Adrenal gland (tissue), 9 donors: ENCODE measurements at regions not wholly inside any gene's neighbourhood (a gene's known extent, or its start where the extent isn't known, plus 50 kb on each side); places are given as distances from the start of the nearest gene placed in this dataset.

Experiments
- DNase-seq, 7 donors: peaks; one replicate each; pipeline ENCODE4 v3.0.0-alpha.2; 2019 to 2020
- H3K27ac ChIP-seq, 5 donors: fragments of 200-600 bp; sonication (generic) in 4 of 5; 1 replicate in 3 of 5; 2 replicates in 2 of 5; pipeline versions ENCODE4 v1.5.1 to v1.8.0; 2016 to 2020; ENCODE audit warnings: mild to moderate bottlenecking in 1 of 5
- H3K27me3 ChIP-seq: fragments of 200-600 bp; 2 replicates; pipeline ENCODE4 v1.8.0; 2021
- H3K36me3 ChIP-seq, 2 donors: fragments of 200-600 bp; replicated peaks in 1 of 2; 1 replicate in 1 of 2; 2 replicates in 1 of 2; pipeline versions ENCODE4 v1.5.1 to v1.8.0; 2018 to 2022
- H3K4me1 ChIP-seq, 2 donors: fragments of 200-600 bp; replicated peaks in 1 of 2; 1 replicate in 1 of 2; 2 replicates in 1 of 2; pipeline versions ENCODE4 v1.5.1 to v1.8.0; 2018 to 2021
- H3K4me3 ChIP-seq, 4 donors: fragments of 200-600 bp; sonication (generic) in 3 of 4; one replicate each; pipeline ENCODE4 v1.5.1; 2016 to 2018
- H3K9me3 ChIP-seq, 3 donors: fragments of 200-600 bp; sonication (generic) in 1 of 3; replicated peaks in 1 of 3; 1 replicate in 2 of 3; 2 replicates in 1 of 3; pipeline versions ENCODE4 v1.5.1 to v1.8.0; 2016 to 2021
- CTCF ChIP-seq, 6 experiments: fragments of 450-650 bp in 4 of 6; fragments of 200-600 bp in 2 of 6; sonication (generic) in 1 of 6; IDR thresholded peaks; 1 replicate in 5 of 6; 2 replicates in 1 of 6; pipeline versions ENCODE4 v1.5.1 to v1.8.0; 2016 to 2021; ENCODE audit warnings: antibody characterized with exemption in 6 of 6, mild to moderate bottlenecking in 2 of 6, moderate library complexity in 1 of 6
- POLR2A ChIP-seq, 2 donors: fragments of 450-650 bp; IDR thresholded peaks; one replicate each; pipeline ENCODE4 v1.6.1; 2017; ENCODE audit warnings: antibody characterized with exemption in 2 of 2, mild to moderate bottlenecking in 2 of 2, moderate library complexity in 1 of 2
- WGBS, 4 donors: extraction: QIAGEN DNeasy Blood & Tissue Kit in 2 of 4; methylation state at CpG; one replicate each; pipeline versions ENCODE4 v1.1.5 to v1.1.7; 2013 to 2017; 5-methylcytosine and 5-hydroxymethylcytosine counted together
- intact Hi-C, 2 donors: fragments of 100-400 bp; cut with DNase I; formaldehyde crosslinking; loops; one replicate each; pipeline versions ENCODE4 v1.14.1 to v1.15.0; 2022 to 2023
- donor health status: healthy with polysubstance abuse.
- donor health status: Bipolar disorder and iron deficiency.
- donor health status: DM: yes; HTN: yes; CAD: no.
- donor health status: DM: no; HTN: no; CAD: no.
- donor health status: DM: no; HTN: no; CAD: no.

GRCh38 chr16:5467552-5467951 lies 370.0 kb upstream of the EEF2KMT start:
- TF ChIP-seq CTCF (IDR thresholded peaks at IDR 0.05), result no peak
- TF ChIP-seq POLR2A (IDR thresholded peaks at IDR 0.05), result no peak
- H3K27me3 ChIP-seq, result peaks cover 3% of the 10 kb centered on the region
- 65 to 73% (median 67%) methylated on average over 3 of the region's 3 CpGs for WGBS, 4 donors
- no peak overlapping the region for H3K4me3 ChIP-seq
- intact Hi-C loops, result no loop called here
- H3K36me3 ChIP-seq, result no peaks in the 10 kb centered on the region
- H3K4me1 ChIP-seq, result no peaks in the 10 kb centered on the region
- no peak overlapping the region for H3K27ac ChIP-seq
- DNase-seq, result no peak
- no peaks in the 10 kb centered on the region for H3K9me3 ChIP-seq

GRCh38 chr16:5466551-5466950 lies 369.0 kb upstream of the EEF2KMT start:
- 45 to 59% (median 53%) methylated on average over 2 of the region's 2 CpGs for WGBS, 4 donors
- TF ChIP-seq POLR2A (IDR thresholded peaks at IDR 0.05) (no peak), CTCF (IDR thresholded peaks at IDR 0.05) (no peak)
- DNase-seq, result no peak
- Histone ChIP-seq H3K4me3 (no peak overlapping the region), H3K4me1 (no peaks in the 10 kb centered on the region), H3K36me3 (no peaks in the 10 kb centered on the region), H3K27me3 (peaks cover 3% of the 10 kb centered on the region), H3K9me3 (no peaks in the 10 kb centered on the region), H3K27ac (no peak overlapping the region)
- intact Hi-C loops, result no loop called here

GRCh38 chr16:5465714-5466113 lies 368.1 kb upstream of the EEF2KMT start:
- H3K4me1 ChIP-seq, result no peaks in the 10 kb centered on the region
- H3K27ac ChIP-seq, result no peak overlapping the region
- WGBS, 4 donors, result 69 to 74% (median 73%) methylated on average over 4 to 6 of the region's 6 CpGs
- H3K27me3 ChIP-seq, result peaks cover 3% of the 10 kb centered on the region
- H3K9me3 ChIP-seq, result no peaks in the 10 kb centered on the region
- no peak overlapping the region for H3K4me3 ChIP-seq
- no peak for DNase-seq
- H3K36me3 ChIP-seq, result no peaks in the 10 kb centered on the region
- intact Hi-C loops, result no loop called here
- no peak for TF ChIP-seq POLR2A (IDR thresholded peaks at IDR 0.05)

GRCh38 chr16:5463820-5464219 lies 366.2 kb upstream of the EEF2KMT start:
- no peak overlapping the region for H3K27ac ChIP-seq
- H3K36me3 ChIP-seq, result no peaks in the 10 kb centered on the region
- H3K27me3 ChIP-seq, result no peaks in the 10 kb centered on the region
- DNase-seq, result no peak
- no peak overlapping the region for H3K4me3 ChIP-seq
- intact Hi-C loops, result no loop called here
- WGBS, 4 donors, result 40 to 68% (median 47%) methylated on average over 2 of the region's 2 CpGs
- no peaks in the 10 kb centered on the region for H3K4me1 ChIP-seq
- H3K9me3 ChIP-seq, result no peaks in the 10 kb centered on the region
- TF ChIP-seq CTCF (IDR thresholded peaks at IDR 0.05), result no peak
- no peak for TF ChIP-seq POLR2A (IDR thresholded peaks at IDR 0.05)

- DNase-seq, result no peak
- H3K9me3 ChIP-seq, result no peaks in the 10 kb centered on the region
- intact Hi-C loops, result no loop called here
- no peak overlapping the region for H3K4me3 ChIP-seq
- no peaks in the 10 kb centered on the region for H3K36me3 ChIP-seq
- WGBS, 4 donors, result 7 to 30% (median 26%) methylated on average over 2 of the region's 2 CpGs
- no peak overlapping the region for H3K27ac ChIP-seq
- no peaks in the 10 kb centered on the region for H3K27me3 ChIP-seq
- TF ChIP-seq CTCF (IDR thresholded peaks at IDR 0.05) (no peak), POLR2A (IDR thresholded peaks at IDR 0.05) (no peak)
- H3K4me1 ChIP-seq, result no peaks in the 10 kb centered on the region
Measured at GRCh38 chr16:5461574-5461973, 364.0 kb upstream of the EEF2KMT start.
